PFSK-1 (cell line): ENCODE measurements at regions not wholly inside any gene's neighbourhood (a gene's known extent, or its start where the extent isn't known, plus 50 kb on each side); places are given as distances from the start of the nearest gene placed in this dataset.

Experiments
- POLR2AphosphoS5 ChIP-seq: IDR thresholded peaks from 2 replicates; pipeline ENCODE4 v1.6.1; 2012; ENCODE audit warnings: low read depth, mild to moderate bottlenecking, control low read depth, low read length, moderate library complexity
- REST ChIP-seq, 2 experiments: IDR thresholded peaks; 2 replicates each; pipeline versions ENCODE4 v1.6.1 to v1.8.0; 2011 to 2012; ENCODE audit warnings: low read depth in 2 of 2, low read length in 2 of 2, control low read depth in 1 of 2, inconsistent platforms in 1 of 2, mild to moderate bottlenecking in 1 of 2, moderate library complexity in 1 of 2; ENCODE audit not compliant: insufficient read depth in 1 of 2

GRCh38 chr20:23180451-23180921 lies 94.4 kb upstream of the CD93 start:
- TF ChIP-seq REST (IDR thresholded peaks at IDR 0.05; ENCODE audit: insufficient read depth in 1 of 2, low read depth in 2 of 2, low read length in 2 of 2): no peak
- no peak for TF ChIP-seq POLR2AphosphoS5
